ENCODE measurements at regions not wholly inside any gene's neighbourhood (a gene's known extent, or its start where the extent isn't known, plus 50 kb on each side); places are given as distances from the start of the nearest gene placed in this dataset.

DNA sequence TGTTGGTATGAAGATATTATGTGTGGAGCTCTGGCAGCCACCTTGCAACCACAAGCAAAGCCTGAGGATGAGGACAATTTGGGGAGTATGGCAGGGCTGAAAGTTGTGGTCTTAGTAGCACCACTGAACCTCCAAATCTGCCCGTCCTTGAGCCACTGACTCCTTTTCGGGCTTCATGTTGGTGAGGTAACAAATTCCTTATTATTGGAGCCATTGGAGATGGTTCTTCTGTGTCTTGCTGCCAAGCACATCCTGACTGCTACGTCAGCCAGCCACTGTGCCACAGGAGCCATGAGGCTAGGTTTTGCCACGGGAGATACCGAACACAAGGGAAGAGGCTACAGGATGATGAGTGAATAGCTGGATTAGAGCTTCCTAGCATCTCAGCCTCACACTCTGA lies 201.6 kb downstream of the BMP7 start:
- Histone ChIP-seq H2BK12ac (ENCODE audit: insufficient read length, low read depth, low read length) (no peak overlapping the region), H3K23ac (ENCODE audit: insufficient read length, low read depth, low read length) (no peak overlapping the region), H3K4ac (ENCODE audit: low read depth, low read length) (no peak overlapping the region), H3K9me3 (ENCODE audit: control insufficient read depth, low read depth, low read length) (no peaks in the 10 kb centered on the region), H2BK15ac (ENCODE audit: low read depth, low read length) (no peak overlapping the region), H3K27me3 (ENCODE audit: insufficient read depth, low read length) (no peaks in the 10 kb centered on the region; the same call in 1 of the 2 replicates), H2BK120ac (ENCODE audit: low read depth, low read length, poor library complexity, severe bottlenecking) (no peak overlapping the region), H4K8ac (replicated peaks; ENCODE audit: insufficient read length, low read depth, low read length) (no peak overlapping the region), H4K91ac (ENCODE audit: insufficient read length, low read depth, low read length) (no peak overlapping the region), H2BK5ac (ENCODE audit: insufficient read length, low read length) (no peak overlapping the region), H3K23me2 (ENCODE audit: insufficient read length, low read depth, low read length, poor library complexity, severe bottlenecking) (no peaks in the 10 kb centered on the region), H2AFZ (ENCODE audit: low read length) (no peak overlapping the region), H3K9ac (ENCODE audit: extremely low read depth, insufficient read length, low read length) (no peak overlapping the region), H4K20me1 (ENCODE audit: control insufficient read depth, insufficient read depth, insufficient read length) (no peaks in the 10 kb centered on the region), H3K4me1 (ENCODE audit: insufficient read depth, low read length) (peaks cover 8% of the 10 kb centered on the region; the same call in 1 of the 2 replicates), H4K5ac (ENCODE audit: insufficient read length, low read depth, low read length) (no peak overlapping the region), H3K79me1 (ENCODE audit: insufficient read depth, low read depth, low read length, poor library complexity, severe bottlenecking) (no peaks in the 10 kb centered on the region), H3T11ph (ENCODE audit: low read length) (no peak overlapping the region), H3K14ac (ENCODE audit: insufficient read depth, low read length) (no peak overlapping the region), H3K27ac (ENCODE audit: insufficient read length, low read depth, low read length) (no peak overlapping the region), H3K4me2 (ENCODE audit: insufficient read depth, insufficient read length, low read length) (no peak overlapping the region), H2AK5ac (ENCODE audit: insufficient read length, low read length) (no peak overlapping the region), H3K18ac (ENCODE audit: insufficient read length, low read depth, low read length) (no peak overlapping the region), H3K56ac (ENCODE audit: insufficient read length, low read depth, low read length) (no peak overlapping the region), H2BK20ac (ENCODE audit: low read depth, low read length, poor library complexity, severe bottlenecking) (no peak overlapping the region), H3K79me2 (ENCODE audit: insufficient read depth, low read length) (no peaks in the 10 kb centered on the region)
- Mint-ChIP-seq H3K9me3 (no peaks in the 10 kb centered on the region), H3K27ac (peak overlapping the region in 1 of 3 experiments; percentile 77; a peak in 1 of 7 replicates), H3K4me3 (no peak overlapping the region), H3K4me1 (peaks cover 28 to 30% of the 10 kb centered on the region in 2 experiments), H3K27me3 (ENCODE audit: low read depth) (peaks cover 62% of the 10 kb centered on the region), H3K36me3 (ENCODE audit: insufficient read depth in 1 of 3, low read depth in 3 of 3) (no peaks in the 10 kb centered on the region)
- no CpG with 5 or more reads among the region's 5 CpGs for WGBS (ENCODE audit: extremely low coverage, insufficient read length, low lambda C conversion rate)
- DNase-seq, result no peak
- TF ChIP-seq, protein P1, sequence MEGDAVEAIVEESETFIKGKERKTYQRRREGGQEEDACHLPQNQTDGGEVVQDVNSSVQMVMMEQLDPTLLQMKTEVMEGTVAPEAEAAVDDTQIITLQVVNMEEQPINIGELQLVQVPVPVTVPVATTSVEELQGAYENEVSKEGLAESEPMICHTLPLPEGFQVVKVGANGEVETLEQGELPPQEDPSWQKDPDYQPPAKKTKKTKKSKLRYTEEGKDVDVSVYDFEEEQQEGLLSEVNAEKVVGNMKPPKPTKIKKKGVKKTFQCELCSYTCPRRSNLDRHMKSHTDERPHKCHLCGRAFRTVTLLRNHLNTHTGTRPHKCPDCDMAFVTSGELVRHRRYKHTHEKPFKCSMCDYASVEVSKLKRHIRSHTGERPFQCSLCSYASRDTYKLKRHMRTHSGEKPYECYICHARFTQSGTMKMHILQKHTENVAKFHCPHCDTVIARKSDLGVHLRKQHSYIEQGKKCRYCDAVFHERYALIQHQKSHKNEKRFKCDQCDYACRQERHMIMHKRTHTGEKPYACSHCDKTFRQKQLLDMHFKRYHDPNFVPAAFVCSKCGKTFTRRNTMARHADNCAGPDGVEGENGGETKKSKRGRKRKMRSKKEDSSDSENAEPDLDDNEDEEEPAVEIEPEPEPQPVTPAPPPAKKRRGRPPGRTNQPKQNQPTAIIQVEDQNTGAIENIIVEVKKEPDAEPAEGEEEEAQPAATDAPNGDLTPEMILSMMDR (conservative IDR thresholded peaks at IDR 0.05), result no peak
